Stimulated activated naive B cell treated with anti-CD40 and anti-IgM and Interleukin-4, amounts not matched to agents 10 μg/mL and 1 μg/mL and 100 μg/mL, for 72 hours (primary cell): ENCODE measurements at regions not wholly inside any gene's neighbourhood (a gene's known extent, or its start where the extent isn't known, plus 50 kb on each side); places are given as distances from the start of the nearest gene placed in this dataset.

Experiments used
- ATAC-seq, 2 donors: fragments of 150-1000 bp; cut with Tn5 transposase; replicated peaks; 2 replicates each; pipeline ENCODE4 v1.10.0; 2021; ENCODE audit warnings: moderate library complexity in 1 of 2
- DNase-seq: peaks from one replicate; pipeline ENCODE4 v3.0.0; 2021
- H3K27ac Mint-ChIP-seq: one replicate; pipeline ENCODE4 v1.8.0; 2022; ENCODE audit warnings: mild to moderate bottlenecking, mixed read lengths
- H3K27me3 Mint-ChIP-seq, 2 donors: one replicate each; pipeline ENCODE4 v1.8.0; 2022; ENCODE audit warnings: mixed read lengths in 2 of 2
- H3K36me3 Mint-ChIP-seq, 2 donors: one replicate each; pipeline ENCODE4 v1.8.0; 2022; ENCODE audit warnings: mixed read lengths in 2 of 2, mild to moderate bottlenecking in 1 of 2
- H3K4me1 Mint-ChIP-seq, 2 donors: one replicate each; pipeline ENCODE4 v1.8.0; 2022; ENCODE audit warnings: mixed read lengths in 2 of 2, mild to moderate bottlenecking in 1 of 2
- H3K4me3 Mint-ChIP-seq, 2 donors: one replicate each; pipeline ENCODE4 v1.8.0; 2022; ENCODE audit warnings: mild to moderate bottlenecking in 2 of 2, mixed read lengths in 2 of 2, moderate library complexity in 1 of 2
- H3K9me3 Mint-ChIP-seq, 2 donors: one replicate each; pipeline ENCODE4 v1.8.0; 2022; ENCODE audit warnings: mixed read lengths in 2 of 2, mild to moderate bottlenecking in 1 of 2

DNA sequence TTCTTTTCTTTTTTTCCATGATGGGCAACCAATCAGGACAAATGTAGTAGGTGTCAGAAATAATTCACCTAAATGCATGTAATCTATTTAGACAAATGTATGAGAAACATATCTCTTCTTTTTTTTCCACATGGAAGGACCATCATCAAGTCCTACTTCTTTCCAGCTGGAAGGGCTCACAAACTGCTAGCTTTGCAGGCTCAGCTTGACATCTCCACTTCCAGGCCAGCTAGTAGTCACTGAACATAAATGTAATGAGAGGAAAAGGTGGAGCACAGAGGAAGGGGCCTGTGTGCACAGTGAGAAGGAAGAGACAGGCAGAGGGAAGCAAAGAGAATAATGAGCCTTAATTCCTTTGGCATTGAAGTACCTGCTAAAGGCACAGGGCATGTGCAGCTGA is 504.9 kb downstream of the MCTP2 start:
- Mint-ChIP-seq H3K4me1 (no peaks in the 10 kb centered on the region), H3K27ac (no peak overlapping the region), H3K36me3 (no peaks in the 10 kb centered on the region), H3K9me3 (no peaks in the 10 kb centered on the region), H3K27me3 (no peaks in the 10 kb centered on the region), H3K4me3 (no peak overlapping the region)
- ATAC-seq (no peak), DNase-seq (no peak)

GRCh38 chr15:94739639-94740038 is 508.3 kb downstream of the MCTP2 start:
- no peaks in the 10 kb centered on the region for H3K36me3 Mint-ChIP-seq
- no peak for ATAC-seq
- no peaks in the 10 kb centered on the region for H3K4me1 Mint-ChIP-seq

DNA sequence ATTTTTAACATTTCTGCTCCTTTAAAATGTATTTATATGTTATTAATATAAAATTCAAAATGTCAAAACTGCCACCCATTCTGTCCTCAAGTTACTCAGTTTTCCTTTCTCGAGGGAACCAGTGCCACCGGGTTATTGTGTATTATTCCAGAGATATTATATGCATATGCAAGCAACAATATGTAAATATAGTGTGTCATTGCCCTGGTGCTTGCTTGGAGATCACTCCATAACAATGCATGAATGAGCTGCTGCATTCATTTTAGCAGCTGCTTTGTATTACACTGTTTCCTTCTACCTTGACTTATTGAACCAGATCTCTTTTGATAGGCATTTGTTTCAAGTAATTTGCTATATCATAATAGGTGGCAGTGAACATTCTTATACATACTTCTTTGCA is 509.1 kb downstream of the MCTP2 start:
- no peaks in the 10 kb centered on the region for H3K4me1 Mint-ChIP-seq

More at GRCh38 chr15:94739639-94740038, 508.3 kb downstream of the MCTP2 start:
- no peak for DNase-seq
- H3K4me3 Mint-ChIP-seq, result no peak overlapping the region
- H3K27me3 Mint-ChIP-seq, result peaks cover 0 to 5% of the 10 kb centered on the region in 2 donors
- peaks cover 0 to 4% of the 10 kb centered on the region in 2 donors for H3K9me3 Mint-ChIP-seq
- H3K27ac Mint-ChIP-seq, result no peak overlapping the region

GRCh38 chr15:94743668-94744067 is 512.3 kb downstream of the MCTP2 start:
- no peak for DNase-seq
- ATAC-seq, result no peak
- Mint-ChIP-seq H3K36me3 (no peaks in the 10 kb centered on the region), H3K9me3 (peaks cover 0 to 4% of the 10 kb centered on the region in 2 donors), H3K27ac (no peak overlapping the region), H3K4me3 (no peak overlapping the region), H3K27me3 (peaks cover 0 to 5% of the 10 kb centered on the region in 2 donors), H3K4me1 (no peaks in the 10 kb centered on the region)

More for the DNA sequence above, 509.1 kb downstream of the MCTP2 start:
- Mint-ChIP-seq H3K9me3 (peaks cover 0 to 4% of the 10 kb centered on the region in 2 donors), H3K4me3 (no peak overlapping the region), H3K27me3 (peaks cover 0 to 5% of the 10 kb centered on the region in 2 donors), H3K27ac (no peak overlapping the region), H3K36me3 (no peaks in the 10 kb centered on the region)
- DNase-seq (no peak), ATAC-seq (no peak)

DNA sequence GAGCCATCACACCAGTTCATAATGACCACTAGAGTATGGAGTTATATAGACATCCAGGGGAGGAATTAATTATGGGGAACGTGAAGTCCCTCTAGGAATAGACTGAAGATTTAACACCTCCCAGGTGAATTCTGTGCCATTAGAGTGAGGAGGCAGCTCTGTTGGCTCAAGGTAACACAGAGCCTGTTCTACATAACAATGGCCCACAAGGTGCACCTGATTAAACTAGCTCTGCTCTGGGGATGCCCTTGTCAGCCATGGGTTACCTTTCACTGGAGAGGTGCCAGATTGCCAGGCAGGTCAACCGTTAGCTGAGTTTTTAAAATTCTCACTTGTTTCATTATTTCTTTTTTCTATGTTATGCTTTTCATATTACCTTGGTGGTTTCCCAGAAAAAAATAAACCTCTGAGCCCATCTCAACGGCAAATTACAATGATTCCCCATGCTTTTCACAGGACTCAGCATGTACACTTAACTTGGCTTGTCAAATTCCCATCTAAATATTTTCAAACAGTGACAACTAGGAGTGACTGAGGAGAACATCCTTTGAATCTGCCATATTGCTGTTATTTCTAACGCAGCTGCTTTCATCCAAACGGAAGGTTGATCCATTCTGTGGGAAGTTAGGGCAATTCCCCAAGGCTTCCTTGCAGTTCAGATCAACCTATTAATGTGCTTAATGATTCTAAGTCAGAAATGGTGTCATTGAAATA is 512.9 kb downstream of the MCTP2 start:
- no peak for DNase-seq
- Mint-ChIP-seq H3K27me3 (peaks cover 0 to 5% of the 10 kb centered on the region in 2 donors), H3K36me3 (no peaks in the 10 kb centered on the region), H3K4me1 (no peaks in the 10 kb centered on the region), H3K4me3 (no peak overlapping the region), H3K27ac (no peak overlapping the region), H3K9me3 (peaks cover 0 to 4% of the 10 kb centered on the region in 2 donors)
- no peak for ATAC-seq

GRCh38 chr15:94745371-94745770 is 514.0 kb downstream of the MCTP2 start:
- DNase-seq, result no peak

DNA sequence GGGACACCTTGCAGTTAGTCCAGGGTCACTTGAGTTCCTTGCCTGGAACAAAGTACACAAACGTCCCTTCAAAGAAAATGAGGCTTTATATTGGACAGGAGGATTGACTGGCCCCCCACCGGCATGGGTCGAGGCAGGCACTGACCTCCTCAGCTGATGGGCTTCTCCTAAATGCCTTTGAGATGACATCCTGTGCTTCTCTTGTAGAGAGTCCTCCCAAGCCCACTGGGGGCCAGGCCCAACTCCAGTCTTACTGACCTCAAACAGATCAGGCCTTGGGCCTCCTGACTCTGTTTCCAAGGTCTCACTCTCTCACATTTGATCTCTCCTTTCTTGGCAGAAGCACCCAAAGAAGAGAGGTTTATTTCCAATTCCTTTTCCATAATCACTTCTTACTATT is 516.1 kb downstream of the MCTP2 start:
- no peak overlapping the region for H3K27ac Mint-ChIP-seq
- H3K36me3 Mint-ChIP-seq, result no peaks in the 10 kb centered on the region
- H3K27me3 Mint-ChIP-seq, result peaks cover 0 to 5% of the 10 kb centered on the region in 2 donors
- ATAC-seq, result no peak
- no peaks in the 10 kb centered on the region for H3K4me1 Mint-ChIP-seq
- no peak for DNase-seq
- H3K4me3 Mint-ChIP-seq, result no peak overlapping the region
- no peaks in the 10 kb centered on the region for H3K9me3 Mint-ChIP-seq

More at GRCh38 chr15:94745371-94745770, 514.0 kb downstream of the MCTP2 start:
- Mint-ChIP-seq H3K36me3 (no peaks in the 10 kb centered on the region), H3K27me3 (peaks cover 0 to 5% of the 10 kb centered on the region in 2 donors), H3K9me3 (peaks cover 0 to 4% of the 10 kb centered on the region in 2 donors), H3K4me3 (no peak overlapping the region), H3K27ac (no peak overlapping the region), H3K4me1 (no peaks in the 10 kb centered on the region)
- ATAC-seq, result no peak

DNA sequence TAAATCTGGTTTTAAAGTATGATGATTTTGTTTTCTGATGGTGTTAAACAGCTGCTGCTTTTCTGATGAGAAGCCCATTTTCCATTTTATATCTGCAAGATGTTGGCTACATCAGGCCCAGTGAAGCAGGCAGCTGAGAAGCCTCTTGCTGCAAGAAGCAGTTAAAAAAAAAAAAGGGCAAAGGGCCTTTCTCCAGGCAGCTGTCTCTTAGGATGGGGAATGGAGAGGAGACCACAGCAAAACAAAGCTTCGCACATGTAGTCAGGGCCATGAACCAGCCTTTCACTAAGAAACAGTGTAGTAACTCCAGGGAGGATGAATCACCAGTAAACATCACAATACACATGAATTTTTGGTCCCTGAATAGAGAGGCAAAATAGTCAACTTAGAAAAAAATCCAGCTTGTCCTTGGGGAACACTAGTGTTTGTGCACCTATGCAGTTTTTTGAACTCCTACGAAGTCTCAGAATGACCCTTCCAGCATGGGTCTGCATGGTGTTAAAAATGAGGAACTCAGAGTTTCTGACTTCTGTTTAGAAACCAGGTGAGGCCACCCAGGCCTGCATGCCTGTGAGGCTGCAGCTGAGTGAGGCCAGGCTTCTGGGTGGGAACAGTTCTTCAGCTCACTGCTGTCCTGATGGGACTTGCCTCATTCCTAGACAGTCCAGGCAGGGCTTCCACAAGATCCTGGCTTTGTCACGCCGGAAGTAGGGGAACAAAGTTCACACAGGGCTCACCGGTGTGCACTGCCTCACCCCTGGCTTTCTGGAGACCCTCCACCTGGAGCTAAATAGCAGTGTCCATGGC is 518.7 kb downstream of the MCTP2 start:
- ATAC-seq, result peak; percentile 80 to 82
- H3K36me3 Mint-ChIP-seq, result no peaks in the 10 kb centered on the region

DNA sequence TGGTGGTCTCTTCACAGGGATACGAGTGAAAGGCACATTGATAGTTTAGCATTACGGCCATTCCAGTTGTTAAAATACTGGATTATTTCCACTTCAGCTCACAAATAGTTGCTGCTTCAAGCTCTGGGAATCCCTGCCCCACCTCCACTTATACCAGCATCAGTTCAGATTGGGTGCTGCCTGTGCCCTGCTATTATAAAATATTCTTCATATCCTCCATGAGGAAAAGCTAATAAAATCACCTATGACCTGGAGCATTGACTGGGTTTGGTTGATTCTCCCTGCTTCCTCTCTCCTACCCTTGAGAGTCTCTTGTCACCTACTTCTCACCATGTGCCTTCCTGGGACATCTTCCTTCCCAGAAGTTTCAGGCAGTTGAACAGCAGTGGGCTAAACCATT is 529.0 kb downstream of the MCTP2 start:
- no peak overlapping the region for H3K27ac Mint-ChIP-seq
- no peaks in the 10 kb centered on the region for H3K36me3 Mint-ChIP-seq
- ATAC-seq (no peak), DNase-seq (no peak)
- no peaks in the 10 kb centered on the region for H3K4me1 Mint-ChIP-seq
- no peaks in the 10 kb centered on the region for H3K27me3 Mint-ChIP-seq
- peaks cover 0 to 1% of the 10 kb centered on the region in 2 donors for H3K9me3 Mint-ChIP-seq
- no peak overlapping the region for H3K4me3 Mint-ChIP-seq

More for the DNA sequence above, 518.7 kb downstream of the MCTP2 start:
- Mint-ChIP-seq H3K4me3 (no peak overlapping the region), H3K9me3 (no peaks in the 10 kb centered on the region), H3K4me1 (no peaks in the 10 kb centered on the region), H3K27ac (no peak overlapping the region), H3K27me3 (no peaks in the 10 kb centered on the region)
- no peak for DNase-seq

DNA sequence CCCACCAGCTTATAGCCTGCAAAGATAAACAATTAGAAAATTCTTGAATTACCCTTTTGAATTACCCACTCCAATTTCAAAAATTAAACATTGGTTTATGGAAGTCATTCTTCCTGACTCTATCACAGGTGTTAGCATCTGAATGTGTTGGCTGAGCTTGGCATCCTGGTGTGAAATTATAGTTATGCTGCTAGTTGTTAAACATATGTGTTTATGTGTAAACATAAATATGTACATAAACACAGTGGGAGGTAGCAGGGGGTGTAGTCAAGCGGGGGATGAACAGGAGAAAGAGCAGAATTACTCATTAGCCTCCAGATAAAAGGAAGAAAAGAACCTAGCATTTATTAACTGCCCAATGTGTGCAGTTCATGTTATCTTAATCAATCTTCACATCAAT is 530.2 kb downstream of the MCTP2 start:
- H3K9me3 Mint-ChIP-seq, result peaks cover 0 to 1% of the 10 kb centered on the region in 2 donors
- H3K36me3 Mint-ChIP-seq, result no peaks in the 10 kb centered on the region
- H3K27ac Mint-ChIP-seq, result no peak overlapping the region
- ATAC-seq (no peak), DNase-seq (no peak)
- no peak overlapping the region for H3K4me3 Mint-ChIP-seq
- H3K27me3 Mint-ChIP-seq, result peaks cover 0 to 4% of the 10 kb centered on the region in 2 donors
- no peaks in the 10 kb centered on the region for H3K4me1 Mint-ChIP-seq

DNA sequence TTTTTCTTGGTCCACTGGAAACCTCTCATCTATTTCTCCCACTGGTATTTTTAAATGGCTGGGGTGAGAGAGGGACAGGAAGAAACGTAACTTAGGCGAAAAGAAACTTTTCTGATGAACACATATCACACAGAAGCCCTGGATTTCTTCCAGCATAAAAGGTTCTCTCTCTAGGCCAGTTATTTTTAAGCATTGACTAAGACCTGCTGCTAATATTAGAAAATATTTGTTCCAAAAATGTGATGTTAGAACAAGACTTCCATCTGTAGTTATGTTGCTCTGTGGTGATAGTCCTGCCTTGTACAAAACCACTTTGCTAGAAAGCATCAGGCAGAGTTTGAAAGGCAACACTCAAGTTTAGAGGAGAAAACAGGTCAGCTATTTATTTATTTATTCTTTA is 537.7 kb downstream of the MCTP2 start:
- ATAC-seq (no peak), DNase-seq (no peak)
- no peaks in the 10 kb centered on the region for H3K36me3 Mint-ChIP-seq
- no peak overlapping the region for H3K4me3 Mint-ChIP-seq
- peaks cover 0 to 4% of the 10 kb centered on the region in 2 donors for H3K27me3 Mint-ChIP-seq
- H3K27ac Mint-ChIP-seq, result no peak overlapping the region
- H3K9me3 Mint-ChIP-seq, result peaks cover 0 to 1% of the 10 kb centered on the region in 2 donors
- H3K4me1 Mint-ChIP-seq, result no peaks in the 10 kb centered on the region

GRCh38 chr15:94770199-94770598 is 538.8 kb downstream of the MCTP2 start:
- Mint-ChIP-seq H3K27me3 (peaks cover 0 to 4% of the 10 kb centered on the region in 2 donors), H3K4me1 (no peaks in the 10 kb centered on the region), H3K4me3 (no peak overlapping the region), H3K9me3 (peaks cover 0 to 3% of the 10 kb centered on the region in 2 donors), H3K27ac (no peak overlapping the region), H3K36me3 (no peaks in the 10 kb centered on the region)
- DNase-seq (no peak), ATAC-seq (no peak)

GRCh38 chr15:94777037-94777436 is 545.7 kb downstream of the MCTP2 start:
- DNase-seq (no peak), ATAC-seq (no peak)
- Mint-ChIP-seq H3K4me1 (no peaks in the 10 kb centered on the region), H3K27me3 (no peaks in the 10 kb centered on the region), H3K4me3 (no peak overlapping the region), H3K27ac (no peak overlapping the region), H3K36me3 (no peaks in the 10 kb centered on the region), H3K9me3 (peaks cover 0 to 3% of the 10 kb centered on the region in 2 donors)

GRCh38 chr15:94778840-94779239 is 547.5 kb downstream of the MCTP2 start:
- Mint-ChIP-seq H3K9me3 (peaks cover 0 to 3% of the 10 kb centered on the region in 2 donors), H3K27ac (no peak overlapping the region), H3K36me3 (no peaks in the 10 kb centered on the region), H3K4me3 (no peak overlapping the region), H3K4me1 (no peaks in the 10 kb centered on the region), H3K27me3 (no peaks in the 10 kb centered on the region)
- no peak for DNase-seq
- no peak for ATAC-seq

DNA sequence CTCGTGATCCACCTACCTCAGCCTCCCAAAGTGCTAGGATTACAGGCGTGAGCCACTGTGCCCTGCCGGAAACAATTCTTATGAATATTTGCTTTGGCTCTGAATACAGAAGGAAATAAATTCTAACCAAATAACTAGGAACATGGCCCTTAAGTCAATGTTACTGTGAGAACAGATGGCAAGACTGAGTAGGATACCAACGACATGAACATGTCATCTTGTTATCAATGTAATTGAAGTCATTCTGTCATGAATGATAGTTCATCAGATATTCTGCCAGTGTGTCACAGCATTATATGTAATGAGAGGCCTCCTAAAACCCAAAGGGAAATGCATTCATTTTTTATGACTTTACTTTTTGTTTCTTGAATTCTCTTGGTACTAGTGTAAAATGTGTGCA is 548.8 kb downstream of the MCTP2 start:
- Mint-ChIP-seq H3K4me3 (no peak overlapping the region), H3K4me1 (no peaks in the 10 kb centered on the region), H3K9me3 (no peaks in the 10 kb centered on the region), H3K36me3 (no peaks in the 10 kb centered on the region), H3K27ac (no peak overlapping the region), H3K27me3 (no peaks in the 10 kb centered on the region)
- ATAC-seq (no peak), DNase-seq (no peak)
